ENCODE measurements at regions not wholly inside any gene's neighbourhood (a gene's known extent, or its start where the extent isn't known, plus 50 kb on each side); places are given as distances from the start of the nearest gene placed in this dataset.

DNA sequence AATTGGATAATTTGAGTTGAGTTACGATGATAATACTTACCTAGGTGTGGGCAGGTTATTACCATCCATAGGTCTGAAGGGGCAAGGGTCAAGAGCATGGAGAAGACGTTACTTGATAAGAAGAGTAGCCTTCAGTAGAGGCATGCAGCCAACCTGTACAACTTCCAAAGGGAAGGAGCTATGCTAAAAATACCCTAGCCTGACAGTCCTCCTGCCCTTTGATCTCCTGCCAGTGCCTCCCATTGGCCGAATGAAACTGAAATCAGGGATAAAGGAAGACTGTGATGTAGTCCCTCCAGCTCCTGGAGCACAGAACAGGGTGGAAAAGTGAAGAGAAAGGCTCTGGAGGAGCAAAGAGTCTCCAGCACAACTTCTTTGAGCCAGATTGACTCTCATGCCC, 487.4 kb downstream of the ADCYAP1 start:
- POLR2A ChIA-PET: no interaction called here
- TF ChIP-seq SP1 (IDR thresholded peaks at IDR 0.05) (no peak), NFRKB (IDR thresholded peaks at IDR 0.05) (no peak), FOXM1 (IDR thresholded peaks at IDR 0.05; ENCODE audit: borderline replicate concordance) (no peak), CTBP1 (IDR thresholded peaks at IDR 0.05; ENCODE audit: borderline replicate concordance) (no peak), BHLHE40 (IDR thresholded peaks at IDR 0.05; ENCODE audit: borderline replicate concordance) (no peak)
- TF ChIP-seq, protein P1, sequence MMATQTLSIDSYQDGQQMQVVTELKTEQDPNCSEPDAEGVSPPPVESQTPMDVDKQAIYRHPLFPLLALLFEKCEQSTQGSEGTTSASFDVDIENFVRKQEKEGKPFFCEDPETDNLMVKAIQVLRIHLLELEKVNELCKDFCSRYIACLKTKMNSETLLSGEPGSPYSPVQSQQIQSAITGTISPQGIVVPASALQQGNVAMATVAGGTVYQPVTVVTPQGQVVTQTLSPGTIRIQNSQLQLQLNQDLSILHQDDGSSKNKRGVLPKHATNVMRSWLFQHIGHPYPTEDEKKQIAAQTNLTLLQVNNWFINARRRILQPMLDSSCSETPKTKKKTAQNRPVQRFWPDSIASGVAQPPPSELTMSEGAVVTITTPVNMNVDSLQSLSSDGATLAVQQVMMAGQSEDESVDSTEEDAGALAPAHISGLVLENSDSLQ (IDR thresholded peaks at IDR 0.05): no peak
- CTCF ChIA-PET: interaction anchor here (0.7 kb wide), 1 partner anchor 1150 kb away, joined by 3 read pairs; no protein-coding TSS in a partner anchor
- no peak for DNase-seq (ENCODE audit: extremely low spot score)

DNA sequence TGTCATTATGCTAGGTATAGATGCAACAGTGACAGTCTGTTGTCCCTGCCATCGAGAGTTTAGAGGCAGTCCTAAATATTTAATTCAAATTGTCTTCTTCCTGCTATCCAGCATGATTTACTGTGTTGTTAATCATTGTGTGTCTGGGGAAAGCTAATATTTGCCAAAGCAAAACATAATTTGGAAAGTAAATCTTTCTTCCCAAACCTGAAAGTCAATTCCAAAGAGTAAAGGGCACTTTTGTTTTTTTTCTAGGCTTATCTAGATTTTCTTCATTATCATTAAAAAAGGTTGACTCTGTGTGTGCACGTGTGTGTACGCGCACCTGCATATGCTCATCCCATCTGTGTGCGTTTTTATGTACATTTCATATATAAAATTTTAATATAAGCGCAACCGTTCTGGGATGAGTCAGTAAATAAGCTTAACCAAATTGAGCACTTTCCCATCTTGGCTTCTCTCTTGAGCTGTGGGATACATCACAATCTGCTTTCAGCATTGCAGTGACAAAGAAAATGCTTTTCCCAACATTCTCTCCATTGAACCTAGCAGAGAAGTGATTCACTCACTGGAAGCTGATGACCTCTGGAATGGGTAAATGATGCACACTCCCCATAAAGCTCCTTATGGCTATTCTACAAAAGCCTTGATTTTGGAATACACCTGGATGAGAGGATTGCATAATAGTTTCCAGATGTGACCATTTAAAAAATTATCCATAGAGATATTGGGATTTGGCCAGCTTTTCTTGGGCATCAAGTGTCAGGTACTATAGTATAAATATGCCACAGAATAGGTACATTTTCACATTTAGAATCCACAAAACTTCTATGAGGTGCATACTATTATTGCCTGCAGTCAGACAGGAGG, 488.4 kb downstream of the ADCYAP1 start:
- TF ChIP-seq ELF4 (IDR thresholded peaks at IDR 0.05) (no peak), FOXA1 (IDR thresholded peaks at IDR 0.05) (no peak), SUZ12 (IDR thresholded peaks at IDR 0.05) (no peak), BHLHE40 (IDR thresholded peaks at IDR 0.05; ENCODE audit: borderline replicate concordance) (no peak)
- no peak for DNase-seq (ENCODE audit: extremely low spot score)
- ChIA-PET POLR2A (no interaction called here), CTCF (no interaction called here)

DNA sequence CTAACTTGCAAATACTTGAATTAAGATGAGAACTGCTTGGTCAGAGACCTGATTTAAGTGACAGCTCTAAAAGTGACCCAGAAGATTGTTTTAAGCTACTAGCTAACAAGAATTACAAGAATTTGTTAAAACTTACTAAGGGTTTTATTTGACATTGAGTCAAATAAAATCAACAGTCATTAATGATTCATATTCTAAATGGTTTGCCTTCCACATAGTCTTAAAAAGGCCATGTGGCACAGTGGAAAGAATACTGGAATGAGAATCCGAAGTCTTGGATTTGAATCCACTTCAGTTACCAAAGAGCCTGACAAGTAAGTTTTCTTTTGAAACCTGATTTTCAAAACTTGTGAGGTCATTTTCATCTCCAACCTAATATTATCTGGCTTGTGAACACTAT, 489.3 kb downstream of the ADCYAP1 start:
- ChIA-PET CTCF (no interaction called here), POLR2A (no interaction called here)
- no peak for DNase-seq (ENCODE audit: extremely low spot score)
- TF ChIP-seq CTBP1 (IDR thresholded peaks at IDR 0.05; ENCODE audit: borderline replicate concordance) (no peak), ZNF384 (IDR thresholded peaks at IDR 0.05) (no peak), FOXA1 (IDR thresholded peaks at IDR 0.05) (no peak), NFRKB (IDR thresholded peaks at IDR 0.05) (no peak), LEF1 (IDR thresholded peaks at IDR 0.05; ENCODE audit: borderline replicate concordance) (no peak), HDGF (IDR thresholded peaks at IDR 0.05; ENCODE audit: borderline replicate concordance) (no peak), L3MBTL2 (conservative IDR thresholded peaks at IDR 0.05) (no peak), SP1 (IDR thresholded peaks at IDR 0.05) (no peak), SUZ12 (IDR thresholded peaks at IDR 0.05) (no peak), ELF4 (IDR thresholded peaks at IDR 0.05) (no peak), BHLHE40 (IDR thresholded peaks at IDR 0.05; ENCODE audit: borderline replicate concordance) (no peak), TARDBP (IDR thresholded peaks at IDR 0.05) (no peak), FOXM1 (IDR thresholded peaks at IDR 0.05; ENCODE audit: borderline replicate concordance) (no peak), ARNT (IDR thresholded peaks at IDR 0.05) (no peak)
- TF ChIP-seq, protein P1 (IDR thresholded peaks at IDR 0.05): no peak

DNA sequence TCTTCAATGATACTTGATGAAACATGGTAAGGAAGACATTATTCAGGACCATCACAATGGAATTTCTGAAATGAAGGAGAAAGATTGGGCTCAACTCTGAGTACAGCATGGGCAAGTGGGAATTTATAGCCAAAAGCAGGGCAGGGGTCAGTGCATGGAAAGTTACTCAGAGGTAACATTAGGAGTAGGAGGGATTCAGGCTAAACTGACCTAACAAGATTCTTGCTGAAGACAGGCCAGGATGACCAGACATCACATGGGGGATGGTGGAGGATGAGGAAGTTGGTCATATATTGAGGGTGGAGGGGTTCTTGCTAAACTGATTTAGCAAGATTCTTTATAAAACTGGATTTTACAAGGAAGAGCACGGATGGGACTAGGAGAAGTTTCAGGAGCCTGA, 489.8 kb downstream of the ADCYAP1 start:
- ChIA-PET CTCF (no interaction called here), POLR2A (no interaction called here)
- TF ChIP-seq NFRKB (IDR thresholded peaks at IDR 0.05) (no peak), ZNF384 (IDR thresholded peaks at IDR 0.05) (no peak), CTBP1 (IDR thresholded peaks at IDR 0.05; ENCODE audit: borderline replicate concordance) (no peak)
- DNase-seq (ENCODE audit: extremely low spot score): no peak

DNA sequence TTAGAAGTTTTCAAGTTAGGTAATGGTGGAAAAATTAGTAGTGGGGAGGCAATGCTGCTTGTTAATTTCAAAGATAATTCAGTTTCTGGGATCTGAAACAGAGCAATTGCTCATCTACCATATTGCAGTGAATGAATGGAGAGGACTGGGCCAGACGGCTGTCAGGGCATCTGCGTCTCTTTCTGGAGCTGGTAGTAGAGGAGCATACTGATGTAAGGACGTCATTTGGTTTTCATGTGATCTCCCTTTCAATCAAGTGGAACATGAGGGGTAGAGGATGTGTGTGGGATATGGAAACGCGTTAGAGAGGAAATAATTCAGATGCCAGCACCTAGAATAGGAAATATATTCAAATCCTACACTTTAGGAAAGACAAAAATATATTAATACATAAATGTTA, 490.3 kb downstream of the ADCYAP1 start:
- CTCF ChIA-PET: no interaction called here
- TF ChIP-seq ELF4 (IDR thresholded peaks at IDR 0.05): no peak
- TF ChIP-seq FOXM1 (IDR thresholded peaks at IDR 0.05; ENCODE audit: borderline replicate concordance): no peak
- no peak for DNase-seq (ENCODE audit: extremely low spot score)
- POLR2A ChIA-PET: no interaction called here

DNA sequence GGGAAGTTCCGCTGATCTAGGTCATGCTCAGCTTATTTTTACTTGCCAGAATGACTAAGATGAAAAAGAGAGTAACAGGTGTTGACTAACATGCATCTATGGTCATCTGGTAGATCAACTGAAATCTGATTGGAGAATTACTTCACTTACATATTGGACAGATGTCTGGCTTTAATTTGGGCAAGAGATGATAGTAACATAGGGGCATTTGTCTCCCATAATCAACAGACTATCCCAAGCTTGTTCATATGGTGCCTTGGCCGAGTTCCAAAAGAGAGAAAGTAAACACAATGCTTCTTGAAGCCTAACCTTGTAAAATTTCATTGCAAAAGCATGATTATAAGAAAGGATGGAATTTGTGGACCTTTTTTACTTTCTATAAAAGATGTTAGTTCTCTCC, 503.7 kb downstream of the ADCYAP1 start:
- no peak for DNase-seq (ENCODE audit: extremely low spot score)
- ChIA-PET POLR2A (no interaction called here), CTCF (no interaction called here)
- TF ChIP-seq BHLHE40 (IDR thresholded peaks at IDR 0.05; ENCODE audit: borderline replicate concordance) (no peak), TARDBP (IDR thresholded peaks at IDR 0.05) (no peak), ELF4 (IDR thresholded peaks at IDR 0.05) (no peak), L3MBTL2 (conservative IDR thresholded peaks at IDR 0.05) (no peak), LEF1 (IDR thresholded peaks at IDR 0.05; ENCODE audit: borderline replicate concordance) (no peak), CTBP1 (IDR thresholded peaks at IDR 0.05; ENCODE audit: borderline replicate concordance) (no peak), SUZ12 (IDR thresholded peaks at IDR 0.05) (no peak), NFRKB (IDR thresholded peaks at IDR 0.05) (no peak), FOXK2 (IDR thresholded peaks at IDR 0.05) (no peak), FOXA1 (IDR thresholded peaks at IDR 0.05) (no peak)
- TF ChIP-seq, protein P1 (IDR thresholded peaks at IDR 0.05): no peak

DNA sequence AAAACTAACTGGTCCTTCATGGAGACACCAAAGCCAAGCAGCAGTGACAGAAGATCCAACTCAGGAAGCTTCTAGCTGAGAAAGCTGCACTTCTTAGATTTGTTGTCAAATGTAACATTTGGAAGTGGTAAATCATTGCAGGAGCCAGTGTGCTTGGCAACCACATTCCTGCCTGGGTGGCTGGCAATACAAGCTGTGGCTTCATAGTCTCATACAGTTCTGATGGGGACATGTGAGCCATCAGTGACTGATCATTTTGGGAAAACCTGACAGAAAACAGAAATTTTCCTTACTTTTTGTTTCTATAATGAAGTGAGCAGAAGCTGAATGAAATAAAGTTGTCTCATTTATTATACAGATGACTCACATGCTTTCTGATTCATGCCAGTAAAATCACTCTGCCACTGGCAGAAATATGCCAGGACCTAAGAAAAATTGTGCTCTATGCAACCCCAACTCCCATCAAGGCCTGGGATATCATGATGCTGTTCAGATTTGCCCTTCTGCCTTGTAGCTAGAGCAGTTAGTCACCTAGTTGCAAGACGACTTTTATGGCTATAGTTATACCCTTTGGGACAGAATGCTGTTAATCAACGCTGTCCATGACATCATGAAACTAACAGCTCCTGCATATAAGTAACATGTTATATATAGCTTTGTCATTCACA, 508.1 kb downstream of the ADCYAP1 start:
- DNase-seq (ENCODE audit: extremely low spot score): no peak
- CTCF ChIA-PET: no interaction called here
- TF ChIP-seq FOXM1 (IDR thresholded peaks at IDR 0.05; ENCODE audit: borderline replicate concordance) (no peak), L3MBTL2 (conservative IDR thresholded peaks at IDR 0.05) (no peak), NFRKB (IDR thresholded peaks at IDR 0.05) (no peak), HDGF (IDR thresholded peaks at IDR 0.05; ENCODE audit: borderline replicate concordance) (no peak), SP1 (IDR thresholded peaks at IDR 0.05) (no peak), FOXK2 (IDR thresholded peaks at IDR 0.05) (no peak), BHLHE40 (IDR thresholded peaks at IDR 0.05; ENCODE audit: borderline replicate concordance) (no peak), ZNF384 (IDR thresholded peaks at IDR 0.05) (no peak), LEF1 (IDR thresholded peaks at IDR 0.05; ENCODE audit: borderline replicate concordance) (no peak), ARNT (IDR thresholded peaks at IDR 0.05) (no peak)
- TF ChIP-seq, protein P1 (IDR thresholded peaks at IDR 0.05): no peak
- POLR2A ChIA-PET: no interaction called here

All from HEK293T (cell line).